GM12878 (cell line): ENCODE measurements at regions not wholly inside any gene's neighbourhood (a gene's known extent, or its start where the extent isn't known, plus 50 kb on each side); places are given as distances from the start of the nearest gene placed in this dataset.

Source experiments
- ATAC-seq: fragments of 200-7000 bp; cut with Tn5 transposase; 3 replicates; pipeline ENCODE4 v1.9.1; 2020; ENCODE audit warnings: mild to moderate bottlenecking, moderate library complexity
- BruUV-seq: library from RNA; stranded (reverse); fragments of 400-500 nt; replicated peaks from 2 replicates; lab custom pipeline; 2021; lab: Mats Ljungman, UMichigan
- CTCF ChIA-PET: fragments of 300-600 bp; sonication (Branson Sonifier 250); formaldehyde crosslinking; extraction: SDS; loops from one replicate; lab custom pipeline; 2021; ENCODE audit warnings: inconsistent platforms; lab: Yijun Ruan, JAX
- POLR2A ChIA-PET: fragments of 350-600 bp; formaldehyde crosslinking; extraction: SDS; loops from one replicate; lab custom pipeline; 2021; ENCODE audit warnings: inconsistent platforms; lab: Charles Lee
- RAD21 ChIA-PET: fragments of 300-600 bp; sonication (Branson Sonifier 250); formaldehyde crosslinking; loops from one replicate; lab custom pipeline; 2023; ENCODE audit warnings: antibody characterized with exemption; ENCODE audit not compliant: unreplicated experiment; lab: Charles Lee
- SMC1A ChIA-PET: fragments of 300-600 bp; sonication (Branson Sonifier 250); formaldehyde crosslinking; loops from one replicate; lab custom pipeline; 2023; ENCODE audit not compliant: unreplicated experiment, uncharacterized antibody; lab: Charles Lee
- DNase-seq: peaks from one replicate; pipeline ENCODE4 v3.0.0-alpha.2; 2011; ENCODE audit warnings: low read depth, low spot score
- FAIRE-seq: peaks from 3 replicates; lab custom pipeline; 2011; peaks lifted over from hg19 to GRCh38; lab: Jason Lieb, UNC
- H2AFZ ChIP-seq: 2 replicates; pipeline ENCODE4 v1.6.0; 2011; ENCODE audit warnings: low read depth, low read length, control low read depth; ENCODE audit not compliant: control insufficient read depth
- H3K27ac ChIP-seq: 2 replicates; pipeline ENCODE4 v1.5.1; 2011; ENCODE audit warnings: control low read depth; ENCODE audit not compliant: control insufficient read depth, insufficient read depth
- H3K27me3 ChIP-seq, 2 experiments: replicated peaks in 1 of 2; 2 replicates each; pipeline versions ENCODE4 v1.6.0 to v1.6.1; 2011; ENCODE audit warnings: low read length in 1 of 2; ENCODE audit not compliant: control insufficient read depth in 2 of 2, insufficient read depth in 2 of 2
- H3K36me3 ChIP-seq, 2 experiments: 2 replicates each; pipeline ENCODE4 v1.5.1; 2011; ENCODE audit warnings: low read length in 1 of 2; ENCODE audit not compliant: control insufficient read depth in 2 of 2, insufficient read depth in 2 of 2
- H3K4me1 ChIP-seq: 2 replicates; pipeline ENCODE4 v1.6.1; 2011; ENCODE audit warnings: mild to moderate bottlenecking, low read length, moderate library complexity, mixed read lengths; ENCODE audit not compliant: control insufficient read depth, insufficient read depth
- H3K4me2 ChIP-seq: 2 replicates; pipeline ENCODE4 v1.6.0; 2011; ENCODE audit warnings: control low read depth; ENCODE audit not compliant: control insufficient read depth, insufficient read depth
- H3K4me3 ChIP-seq: fragments of 200-600 bp; sonication (generic); 2 replicates; pipeline ENCODE4 v1.5.1; 2016
- H3K79me2 ChIP-seq: 2 replicates; pipeline ENCODE4 v1.6.0; 2011; ENCODE audit warnings: low read length; ENCODE audit not compliant: control insufficient read depth, insufficient read depth
- H3K9ac ChIP-seq: 2 replicates; pipeline ENCODE4 v1.8.0; 2011; ENCODE audit warnings: low read length, control low read depth, mixed read lengths; ENCODE audit not compliant: control insufficient read depth, insufficient read depth
- H3K9me3 ChIP-seq: replicated peaks from 3 replicates; pipeline ENCODE4 v1.5.1; 2011; ENCODE audit warnings: mild to moderate bottlenecking, low read length; ENCODE audit not compliant: control insufficient read depth, insufficient read depth
- H4K20me1 ChIP-seq: 2 replicates; pipeline ENCODE4 v1.6.0; 2011; ENCODE audit not compliant: control insufficient read depth, insufficient read depth
- HDAC2 ChIP-seq: fragments of 200-600 bp; sonication (generic); IDR thresholded peaks from 2 replicates; pipeline ENCODE4 v1.6.1; 2017
- MTA3 ChIP-seq: IDR thresholded peaks from 2 replicates; pipeline ENCODE4 v1.6.1; 2012; ENCODE audit warnings: low read length, inconsistent platforms, borderline replicate concordance
- PRDM15 ChIP-seq: fragments of 450-650 bp; formaldehyde crosslinking; IDR thresholded peaks from 2 replicates; pipeline ENCODE4 v1.4.0; 2020; ENCODE audit warnings: mild to moderate bottlenecking, moderate library complexity
- REST ChIP-seq: IDR thresholded peaks from 2 replicates; pipeline ENCODE4 v1.6.1; 2012; ENCODE audit warnings: mild to moderate bottlenecking, low read depth, low read length
- SMAD1 ChIP-seq: fragments of 450-650 bp; IDR thresholded peaks from 2 replicates; pipeline ENCODE4 v1.6.1; 2018; ENCODE audit warnings: mild to moderate bottlenecking, low read depth; ENCODE audit not compliant: partially characterized antibody
- SMAD5 ChIP-seq: IDR thresholded peaks from 2 replicates; pipeline ENCODE4 v1.6.1; 2016; ENCODE audit warnings: antibody characterized with exemption, low read depth
- SMC3 ChIP-seq: IDR thresholded peaks from 2 replicates; pipeline ENCODE4 v1.6.1; 2011; ENCODE audit warnings: low read length, improper control_type of control experiment, borderline replicate concordance
- ZNF207 ChIP-seq: fragments of 450-650 bp; IDR thresholded peaks from 2 replicates; pipeline ENCODE4 v1.6.1; 2014; ENCODE audit warnings: antibody characterized with exemption, mild to moderate bottlenecking, borderline replicate concordance
- ZNF217 ChIP-seq: fragments of 450-650 bp; IDR thresholded peaks from 2 replicates; pipeline ENCODE4 v1.6.1; 2017; ENCODE audit warnings: antibody characterized with exemption, mild to moderate bottlenecking
- in situ Hi-C: fragments of 300-500 bp; cut with MboI; formaldehyde crosslinking; loops from 9 replicates; pipeline ENCODE4 v1.14.3; 2018; ENCODE audit warnings: mixed read lengths
- intact Hi-C: fragments of 100-400 bp; cut with micrococcal nuclease; formaldehyde crosslinking; loops from one replicate; pipeline ENCODE4 v1.14.2; 2022; ENCODE audit not compliant: unreplicated experiment
- TF ChIP-seq, protein P1 (sequence below): fragments of 450-650 bp; IDR thresholded peaks from 2 replicates; pipeline ENCODE4 v1.6.1; 2016; ENCODE audit warnings: mild to moderate bottlenecking

DNA sequence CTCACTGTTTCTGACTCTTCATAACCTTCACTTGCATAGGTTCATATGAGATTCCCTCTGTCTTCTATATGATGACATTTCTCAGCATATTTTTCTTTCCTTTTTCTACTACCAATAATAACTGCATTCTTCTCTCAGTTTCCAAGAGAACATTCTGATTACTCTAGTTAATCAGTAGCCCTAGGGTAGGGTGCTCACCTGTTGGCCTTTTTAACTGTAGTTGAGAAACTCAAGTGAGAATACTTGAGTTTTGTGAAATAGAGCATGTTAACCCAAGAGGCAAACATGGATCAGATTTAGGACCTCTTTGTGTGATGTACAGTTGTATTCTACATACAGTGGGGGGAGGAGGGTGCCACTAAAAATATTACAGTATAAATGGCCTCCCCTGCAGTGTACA lies 308.0 kb downstream of the CMPK2 start:
- no peak for TF ChIP-seq SMAD5
- no peak for TF ChIP-seq MTA3
- no peak for TF ChIP-seq ZNF217
- TF ChIP-seq, protein P1, sequence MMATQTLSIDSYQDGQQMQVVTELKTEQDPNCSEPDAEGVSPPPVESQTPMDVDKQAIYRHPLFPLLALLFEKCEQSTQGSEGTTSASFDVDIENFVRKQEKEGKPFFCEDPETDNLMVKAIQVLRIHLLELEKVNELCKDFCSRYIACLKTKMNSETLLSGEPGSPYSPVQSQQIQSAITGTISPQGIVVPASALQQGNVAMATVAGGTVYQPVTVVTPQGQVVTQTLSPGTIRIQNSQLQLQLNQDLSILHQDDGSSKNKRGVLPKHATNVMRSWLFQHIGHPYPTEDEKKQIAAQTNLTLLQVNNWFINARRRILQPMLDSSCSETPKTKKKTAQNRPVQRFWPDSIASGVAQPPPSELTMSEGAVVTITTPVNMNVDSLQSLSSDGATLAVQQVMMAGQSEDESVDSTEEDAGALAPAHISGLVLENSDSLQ, result no peak
- no peak for TF ChIP-seq SMAD1
- TF ChIP-seq ZNF207, result no peak
- TF ChIP-seq HDAC2, result no peak
- TF ChIP-seq SMC3, result no peak
- no peak for TF ChIP-seq REST
- no peak for TF ChIP-seq PRDM15 (CRISPR knock-in tag)
- Histone ChIP-seq H3K36me3 (no peaks in the 10 kb centered on the region), H3K27me3 (no peaks in the 10 kb centered on the region), H3K4me1 (no peaks in the 10 kb centered on the region), H4K20me1 (no peaks in the 10 kb centered on the region), H3K27ac (no peak overlapping the region), H3K4me3 (no peak overlapping the region), H3K9me3 (no peaks in the 10 kb centered on the region), H3K4me2 (no peak overlapping the region), H3K9ac (no peak overlapping the region), H3K79me2 (no peaks in the 10 kb centered on the region), H2AFZ (no peak overlapping the region)
- RAD21 ChIA-PET, result no interaction called here
- no peak for FAIRE-seq
- DNase-seq, result no peak
- CTCF ChIA-PET, result no interaction called here
- SMC1A ChIA-PET, result interaction anchor here (0.9 kb wide), 1 partner anchor 20 kb away, joined by 3 read pairs; no protein-coding TSS in a partner anchor
- ATAC-seq, result no peak
- POLR2A ChIA-PET, result no interaction called here
- no TSS peak for BruUV-seq
- intact Hi-C loops, result no loop called here
- in situ Hi-C loops, result no loop called here
